IMR-90 (cell line): ENCODE measurements at regions not wholly inside any gene's neighbourhood (a gene's known extent, or its start where the extent isn't known, plus 50 kb on each side); places are given as distances from the start of the nearest gene placed in this dataset.

Experiments
- ATAC-seq: fragments of 200-7000 bp; cut with Tn5 transposase; 2 replicates; pipeline ENCODE4 v1.9.1; 2020; ENCODE audit warnings: low read depth, mild to moderate bottlenecking, moderate library complexity
- BruUV-seq: library from RNA; stranded (reverse); fragments of 400-500 nt; replicated peaks from 2 replicates; lab custom pipeline; 2021; lab: Mats Ljungman, UMichigan
- CTCF ChIA-PET: fragments of 300-600 bp; formaldehyde crosslinking; extraction: SDS; loops from one replicate; lab custom pipeline; 2021; ENCODE audit warnings: antibody characterized with exemption; lab: Yijun Ruan, JAX
- POLR2A ChIA-PET: fragments of 300-600 bp; sonication (Branson Sonifier 250); formaldehyde crosslinking; loops from one replicate; lab custom pipeline; 2022; ENCODE audit warnings: antibody characterized with exemption; ENCODE audit not compliant: unreplicated experiment; lab: Charles Lee
- DNase-seq: peaks from one replicate; pipeline ENCODE4 v3.0.0; 2013
- H2AFZ ChIP-seq: replicated peaks from 2 replicates; pipeline ENCODE3; 2013; ENCODE audit warnings: low read length, mild to moderate bottlenecking; ENCODE audit not compliant: poor library complexity
- H2AK5ac ChIP-seq: 2 replicates; pipeline ENCODE4 v1.6.1; 2013; ENCODE audit warnings: low read depth, low read length, inconsistent platforms
- H2AK9ac ChIP-seq: replicated peaks from 2 replicates; pipeline ENCODE3; 2013; ENCODE audit warnings: mild to moderate bottlenecking, low read depth, low read length, moderate library complexity; ENCODE audit not compliant: poor library complexity
- H2BK120ac ChIP-seq: 2 replicates; pipeline ENCODE4 v1.6.1; 2013; ENCODE audit warnings: low read depth, low read length, inconsistent platforms
- H2BK15ac ChIP-seq: 3 replicates; pipeline ENCODE4 v1.6.1; 2013; ENCODE audit warnings: low read depth, low read length, inconsistent platforms
- H2BK20ac ChIP-seq: 2 replicates; pipeline ENCODE4 v1.6.1; 2013; ENCODE audit warnings: low read depth, mild to moderate bottlenecking, inconsistent platforms, low read length, moderate library complexity
- H2BK5ac ChIP-seq: 2 replicates; pipeline ENCODE4 v1.6.1; 2013; ENCODE audit warnings: mild to moderate bottlenecking, low read depth, low read length, inconsistent platforms; ENCODE audit not compliant: poor library complexity, severe bottlenecking
- H3K14ac ChIP-seq: replicated peaks from 2 replicates; pipeline ENCODE4 v1.6.1; 2013; ENCODE audit warnings: low read depth, low read length, inconsistent platforms
- H3K18ac ChIP-seq: 2 replicates; pipeline ENCODE4 v1.6.1; 2013; ENCODE audit warnings: low read depth, low read length, control low read depth
- H3K23ac ChIP-seq: 2 replicates; pipeline ENCODE4 v1.6.1; 2013; ENCODE audit warnings: low read depth, low read length, inconsistent platforms
- H3K27ac ChIP-seq: 2 replicates; pipeline ENCODE4 v1.5.1; 2013; ENCODE audit warnings: mild to moderate bottlenecking, control low read depth, low read length; ENCODE audit not compliant: insufficient read depth
- H3K27me3 ChIP-seq: 2 replicates; pipeline ENCODE4 v1.6.1; 2013; ENCODE audit warnings: low read length; ENCODE audit not compliant: control insufficient read depth, insufficient read depth
- H3K36me3 ChIP-seq: 2 replicates; pipeline ENCODE4 v1.6.1; 2013; ENCODE audit warnings: low read length, mixed read lengths; ENCODE audit not compliant: control insufficient read depth, insufficient read depth
- H3K4ac ChIP-seq: 2 replicates; pipeline ENCODE4 v1.6.1; 2013; ENCODE audit warnings: low read depth, low read length, inconsistent platforms
- H3K4me1 ChIP-seq: 2 replicates; pipeline ENCODE4 v1.6.1; 2013; ENCODE audit warnings: low read length, mixed read lengths; ENCODE audit not compliant: control insufficient read depth, insufficient read depth
- H3K4me2 ChIP-seq: 2 replicates; pipeline ENCODE4 v1.6.1; 2013; ENCODE audit warnings: low read depth, mild to moderate bottlenecking, control low read depth, low read length, moderate library complexity
- H3K4me3 ChIP-seq: 2 replicates; pipeline ENCODE4 v1.5.1; 2013; ENCODE audit warnings: low read depth, mild to moderate bottlenecking, control low read depth, low read length, moderate library complexity; ENCODE audit not compliant: insufficient read depth
- H3K56ac ChIP-seq: 2 replicates; pipeline ENCODE4 v1.6.1; 2013; ENCODE audit warnings: low read length, inconsistent platforms; ENCODE audit not compliant: insufficient read depth; ENCODE audit errors: extremely low read depth
- H3K79me1 ChIP-seq, 2 experiments: 2 replicates each; pipeline ENCODE4 v1.6.1; 2013; ENCODE audit warnings: low read length in 2 of 2, inconsistent platforms in 1 of 2, low read depth in 1 of 2
- H3K9ac ChIP-seq: 2 replicates; pipeline ENCODE4 v1.6.1; 2013; ENCODE audit warnings: low read depth, low read length, control low read depth
- H3K9me1 ChIP-seq: 2 replicates; pipeline ENCODE4 v1.6.1; 2013; ENCODE audit warnings: low read length, inconsistent platforms; ENCODE audit not compliant: insufficient read depth
- H3K9me3 ChIP-seq: 2 replicates; pipeline ENCODE4 v1.6.1; 2013; ENCODE audit warnings: low read length; ENCODE audit not compliant: control insufficient read depth, insufficient read depth
- H4K20me1 ChIP-seq: 2 replicates; pipeline ENCODE4 v1.6.1; 2013; ENCODE audit warnings: low read length, inconsistent platforms; ENCODE audit not compliant: insufficient read depth
- H4K5ac ChIP-seq: 2 replicates; pipeline ENCODE4 v1.6.1; 2013; ENCODE audit warnings: mild to moderate bottlenecking, low read depth, low read length, control low read depth
- H4K8ac ChIP-seq, 2 experiments: 2 replicates each; pipeline ENCODE4 v1.6.1; 2013; ENCODE audit warnings: low read depth in 2 of 2, low read length in 2 of 2, control low read depth in 1 of 2, inconsistent platforms in 1 of 2
- H4K91ac ChIP-seq: 2 replicates; pipeline ENCODE4 v1.6.1; 2013; ENCODE audit warnings: low read depth, low read length, inconsistent platforms; ENCODE audit not compliant: insufficient read depth
- CEBPB ChIP-seq: IDR thresholded peaks from 2 replicates; pipeline ENCODE4 v1.6.1; 2012; ENCODE audit warnings: low read depth, low read length, improper control_type of control experiment
- RCOR1 ChIP-seq: IDR thresholded peaks from 2 replicates; pipeline ENCODE4 v1.6.1; 2012; ENCODE audit warnings: mild to moderate bottlenecking, low read length, improper control_type of control experiment; ENCODE audit not compliant: insufficient replicate concordance
- WGBS, 2 experiments: methylation state at CpG; one replicate each; pipeline versions ENCODE4 v1.1.5 to v1.1.7; 2013; ENCODE audit warnings: missing lambda C conversion rate in 2 of 2; ENCODE audit not compliant: insufficient read length in 1 of 2; ENCODE audit errors: extremely low coverage in 2 of 2; 5-methylcytosine and 5-hydroxymethylcytosine counted together
- dilution Hi-C: fragments of 300-500 bp; cut with HindIII; formaldehyde crosslinking; loops from one replicate; pipeline ENCODE4 v1.14.3; 2018; ENCODE audit warnings: low sequenced_read_pairs; ENCODE audit not compliant: unreplicated experiment
- in situ Hi-C: fragments of 300-500 bp; cut with MboI; formaldehyde crosslinking; loops from 3 replicates; pipeline ENCODE4 v1.14.3; 2019; ENCODE audit warnings: low sequenced_read_pairs, inconsistent platforms, mixed read lengths
- intact Hi-C: fragments of 100-400 bp; cut with micrococcal nuclease; formaldehyde crosslinking; loops from 2 replicates; pipeline ENCODE4 v1.10.0; 2022

DNA sequence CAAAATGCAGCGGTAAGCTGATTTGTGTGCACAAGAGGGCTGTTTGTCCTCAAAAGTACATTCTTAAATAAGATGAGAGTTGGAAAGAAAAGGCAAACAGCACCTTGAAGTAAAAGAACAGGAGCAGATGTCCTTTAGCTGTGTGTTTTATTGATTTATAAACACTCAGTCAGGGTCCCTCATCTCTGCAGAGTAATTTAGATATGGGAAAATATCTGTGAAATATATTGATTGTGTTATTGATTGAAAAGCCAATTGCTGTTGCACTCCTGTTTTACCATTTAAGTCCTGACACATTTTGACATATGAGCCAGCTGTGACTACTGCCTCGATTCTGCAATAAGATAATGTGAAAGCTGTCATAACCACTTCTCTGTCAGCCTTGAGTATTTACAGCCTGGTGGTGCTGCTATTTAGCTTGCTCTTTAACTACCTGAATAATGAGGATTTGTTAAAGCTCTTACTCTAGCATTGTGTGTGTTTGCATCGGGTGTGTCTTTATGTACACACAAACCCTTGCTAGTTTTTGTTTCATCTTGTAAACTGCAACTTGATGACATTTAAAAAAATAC, 550.1 kb downstream of the DACH1 start:
- Histone ChIP-seq H3K4ac (no peak overlapping the region), H2AFZ (no peak overlapping the region), H4K5ac (no peak overlapping the region), H2BK120ac (no peak overlapping the region), H4K20me1 (no peaks in the 10 kb centered on the region), H3K4me1 (no peaks in the 10 kb centered on the region), H3K4me2 (no peak overlapping the region), H3K27me3 (no peaks in the 10 kb centered on the region), H2AK9ac (no peak overlapping the region), H3K9ac (no peak overlapping the region), H3K9me3 (no peaks in the 10 kb centered on the region), H4K8ac (no peak overlapping the region), H2AK5ac (no peak overlapping the region), H2BK20ac (no peak overlapping the region), H2BK15ac (no peak overlapping the region), H4K91ac (no peak overlapping the region), H3K23ac (no peak overlapping the region), H3K56ac (no peak overlapping the region), H2BK5ac (no peak overlapping the region), H3K18ac (no peak overlapping the region), H3K36me3 (no peaks in the 10 kb centered on the region), H3K79me1 (no peaks in the 10 kb centered on the region), H3K9me1 (no peaks in the 10 kb centered on the region), H3K4me3 (no peak overlapping the region), H3K27ac (no peak overlapping the region), H3K14ac (no peak overlapping the region)
- ATAC-seq, result no peak
- WGBS, 2 experiments, result no CpG with 5 or more reads among the region's 3 CpGs
- intact Hi-C loops, result loop anchor here (10.0 kb wide), 1 partner anchor 1248 kb away; no protein-coding TSS in a partner anchor
- DNase-seq, result no peak
- CTCF ChIA-PET, result no interaction called here
- in situ Hi-C loops, result loop anchor here (25.0 kb wide), 1 partner anchor 1245 kb away; no protein-coding TSS in a partner anchor
- POLR2A ChIA-PET, result no interaction called here
- dilution Hi-C loops, result no loop called here
- no TSS peak for BruUV-seq
- TF ChIP-seq RCOR1 (no peak), CEBPB (no peak)
